H4 (cell line): ENCODE measurements at regions not wholly inside any gene's neighbourhood (a gene's known extent, or its start where the extent isn't known, plus 50 kb on each side); places are given as distances from the start of the nearest gene placed in this dataset.

ENCODE experiments used
- DNase-seq: peaks from one replicate; pipeline ENCODE4 v3.0.0-alpha.2; 2015; ENCODE audit warnings: low spot score

GRCh38 chr4:56086073-56086541 is 137.4 kb downstream of the CEP135 start:
- no peak for DNase-seq

GRCh38 chr4:56085275-56085674 is 136.5 kb downstream of the CEP135 start:
- no peak for DNase-seq

- no peak for DNase-seq
These were observed 136.1 kb downstream of the CEP135 start for GRCh38 chr4:56084851-56085250.
